HL-60 (cell line): ENCODE measurements at regions not wholly inside any gene's neighbourhood (a gene's known extent, or its start where the extent isn't known, plus 50 kb on each side); places are given as distances from the start of the nearest gene placed in this dataset.

Experiments used
- DNase-seq, 2 experiments: peaks; one replicate each; pipeline ENCODE4 v3.0.0-alpha.2; 2010 to 2020; ENCODE audit warnings: low read depth in 1 of 2, low spot score in 1 of 2
- H3K27ac ChIP-seq: fragments of 250-450 bp; sonication (Bioruptor Pico); replicated peaks from 2 replicates; pipeline ENCODE4 v1.5.1; 2020; ENCODE audit warnings: mild to moderate bottlenecking, moderate library complexity
- H3K27me3 ChIP-seq: fragments of 250-450 bp; sonication (Bioruptor Pico); 2 replicates; pipeline ENCODE4 v1.5.1; 2021; ENCODE audit warnings: mild to moderate bottlenecking, moderate library complexity; ENCODE audit not compliant: insufficient read depth, poor library complexity, severe bottlenecking
- H3K4me3 ChIP-seq: replicated peaks from 2 replicates; pipeline ENCODE4 v1.5.1; 2011; ENCODE audit warnings: mild to moderate bottlenecking, control low read depth, low read length; ENCODE audit not compliant: insufficient read depth
- GABPA ChIP-seq: IDR thresholded peaks from 2 replicates; pipeline ENCODE4 v1.6.1; 2012; ENCODE audit warnings: low read depth
- POLR2AphosphoS5 ChIP-seq: IDR thresholded peaks from 2 replicates; pipeline ENCODE4 v1.6.1; 2012; ENCODE audit warnings: low read depth
- SPI1 ChIP-seq: IDR thresholded peaks from 2 replicates; pipeline ENCODE4 v1.6.1; 2012; ENCODE audit warnings: low read depth, mild to moderate bottlenecking, borderline replicate concordance
- TF ChIP-seq, protein P1 (sequence below): IDR thresholded peaks from 2 replicates; pipeline ENCODE4 v1.6.1; 2012; ENCODE audit warnings: low read depth; ENCODE audit not compliant: insufficient replicate concordance
- TF ChIP-seq, protein P2 (sequence below): IDR thresholded peaks from one replicate; pipeline ENCODE4 v1.5.1; 2011; ENCODE audit warnings: low read length, control low read depth, inconsistent platforms; ENCODE audit not compliant: insufficient read depth

DNA sequence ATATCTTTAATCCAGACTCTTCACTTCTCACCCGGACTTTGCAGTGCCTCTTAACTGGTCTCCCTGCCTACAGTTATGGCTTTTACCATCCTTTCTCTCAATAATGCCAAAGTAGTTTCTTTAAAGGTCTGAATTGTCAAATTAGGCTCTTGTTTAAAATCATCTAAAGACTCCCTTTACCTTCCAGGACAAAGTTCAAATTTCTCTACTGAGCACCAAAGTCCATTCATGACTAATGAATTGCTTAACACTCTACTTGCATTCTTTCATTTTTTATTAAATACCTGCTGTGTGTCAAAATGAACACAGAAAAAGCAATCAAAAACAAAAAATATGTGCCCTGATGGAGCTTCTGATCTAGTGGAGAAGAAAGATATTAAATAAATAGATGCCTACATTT lies 472.4 kb upstream of the UBE2E2 start:
- TF ChIP-seq SPI1: no peak
- TF ChIP-seq, protein P1, sequence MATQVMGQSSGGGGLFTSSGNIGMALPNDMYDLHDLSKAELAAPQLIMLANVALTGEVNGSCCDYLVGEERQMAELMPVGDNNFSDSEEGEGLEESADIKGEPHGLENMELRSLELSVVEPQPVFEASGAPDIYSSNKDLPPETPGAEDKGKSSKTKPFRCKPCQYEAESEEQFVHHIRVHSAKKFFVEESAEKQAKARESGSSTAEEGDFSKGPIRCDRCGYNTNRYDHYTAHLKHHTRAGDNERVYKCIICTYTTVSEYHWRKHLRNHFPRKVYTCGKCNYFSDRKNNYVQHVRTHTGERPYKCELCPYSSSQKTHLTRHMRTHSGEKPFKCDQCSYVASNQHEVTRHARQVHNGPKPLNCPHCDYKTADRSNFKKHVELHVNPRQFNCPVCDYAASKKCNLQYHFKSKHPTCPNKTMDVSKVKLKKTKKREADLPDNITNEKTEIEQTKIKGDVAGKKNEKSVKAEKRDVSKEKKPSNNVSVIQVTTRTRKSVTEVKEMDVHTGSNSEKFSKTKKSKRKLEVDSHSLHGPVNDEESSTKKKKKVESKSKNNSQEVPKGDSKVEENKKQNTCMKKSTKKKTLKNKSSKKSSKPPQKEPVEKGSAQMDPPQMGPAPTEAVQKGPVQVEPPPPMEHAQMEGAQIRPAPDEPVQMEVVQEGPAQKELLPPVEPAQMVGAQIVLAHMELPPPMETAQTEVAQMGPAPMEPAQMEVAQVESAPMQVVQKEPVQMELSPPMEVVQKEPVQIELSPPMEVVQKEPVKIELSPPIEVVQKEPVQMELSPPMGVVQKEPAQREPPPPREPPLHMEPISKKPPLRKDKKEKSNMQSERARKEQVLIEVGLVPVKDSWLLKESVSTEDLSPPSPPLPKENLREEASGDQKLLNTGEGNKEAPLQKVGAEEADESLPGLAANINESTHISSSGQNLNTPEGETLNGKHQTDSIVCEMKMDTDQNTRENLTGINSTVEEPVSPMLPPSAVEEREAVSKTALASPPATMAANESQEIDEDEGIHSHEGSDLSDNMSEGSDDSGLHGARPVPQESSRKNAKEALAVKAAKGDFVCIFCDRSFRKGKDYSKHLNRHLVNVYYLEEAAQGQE: no peak
- TF ChIP-seq, protein P2, sequence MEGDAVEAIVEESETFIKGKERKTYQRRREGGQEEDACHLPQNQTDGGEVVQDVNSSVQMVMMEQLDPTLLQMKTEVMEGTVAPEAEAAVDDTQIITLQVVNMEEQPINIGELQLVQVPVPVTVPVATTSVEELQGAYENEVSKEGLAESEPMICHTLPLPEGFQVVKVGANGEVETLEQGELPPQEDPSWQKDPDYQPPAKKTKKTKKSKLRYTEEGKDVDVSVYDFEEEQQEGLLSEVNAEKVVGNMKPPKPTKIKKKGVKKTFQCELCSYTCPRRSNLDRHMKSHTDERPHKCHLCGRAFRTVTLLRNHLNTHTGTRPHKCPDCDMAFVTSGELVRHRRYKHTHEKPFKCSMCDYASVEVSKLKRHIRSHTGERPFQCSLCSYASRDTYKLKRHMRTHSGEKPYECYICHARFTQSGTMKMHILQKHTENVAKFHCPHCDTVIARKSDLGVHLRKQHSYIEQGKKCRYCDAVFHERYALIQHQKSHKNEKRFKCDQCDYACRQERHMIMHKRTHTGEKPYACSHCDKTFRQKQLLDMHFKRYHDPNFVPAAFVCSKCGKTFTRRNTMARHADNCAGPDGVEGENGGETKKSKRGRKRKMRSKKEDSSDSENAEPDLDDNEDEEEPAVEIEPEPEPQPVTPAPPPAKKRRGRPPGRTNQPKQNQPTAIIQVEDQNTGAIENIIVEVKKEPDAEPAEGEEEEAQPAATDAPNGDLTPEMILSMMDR: no peak
- TF ChIP-seq GABPA: no peak
- TF ChIP-seq POLR2AphosphoS5: no peak
- no peaks in the 10 kb centered on the region for H3K27me3 ChIP-seq
- no peak overlapping the region for H3K4me3 ChIP-seq
- no peak for DNase-seq
- no peak overlapping the region for H3K27ac ChIP-seq

DNA sequence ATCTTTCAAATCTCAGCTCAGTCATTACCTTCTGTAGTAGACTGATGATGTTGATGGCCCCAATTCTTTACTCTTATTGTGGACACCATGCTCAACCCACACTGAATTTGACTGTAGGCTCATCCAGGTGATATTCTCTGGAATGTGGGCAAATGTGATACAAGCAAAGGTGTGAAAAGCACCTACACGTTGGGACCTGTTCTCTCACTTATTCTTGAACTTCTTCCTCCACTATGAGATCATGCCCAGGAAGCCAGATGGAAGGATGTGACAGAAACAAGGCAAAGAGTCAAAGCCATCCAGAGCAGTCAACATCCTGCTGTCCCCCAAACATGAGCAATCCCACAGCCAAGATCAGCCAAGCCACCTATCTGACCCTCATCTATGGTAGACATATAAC lies 471.2 kb upstream of the UBE2E2 start:
- Histone ChIP-seq H3K27ac (no peak overlapping the region), H3K4me3 (no peak overlapping the region), H3K27me3 (no peaks in the 10 kb centered on the region)
- DNase-seq: no peak
- TF ChIP-seq GABPA: no peak
- TF ChIP-seq SPI1: no peak
- TF ChIP-seq, protein P2: no peak
- TF ChIP-seq, protein P1: no peak
- no peak for TF ChIP-seq POLR2AphosphoS5

- no peak for DNase-seq
- TF ChIP-seq SPI1 (no peak), POLR2AphosphoS5 (no peak), GABPA (no peak)
- TF ChIP-seq, protein P2: no peak
- TF ChIP-seq, protein P1: no peak
- H3K27me3 ChIP-seq: no peaks in the 10 kb centered on the region
- no peak overlapping the region for H3K27ac ChIP-seq
- no peak overlapping the region for H3K4me3 ChIP-seq
Measured at GRCh38 chr3:22732641-22733040, 470.5 kb upstream of the UBE2E2 start.
